Activated T-cell treated with anti-CD3 and anti-CD28 coated beads for 24 hours (primary cell): ENCODE measurements at regions not wholly inside any gene's neighbourhood (a gene's known extent, or its start where the extent isn't known, plus 50 kb on each side); places are given as distances from the start of the nearest gene placed in this dataset.
"Not testable (repeated sequence)": the region's sequence is repeated elsewhere in the genome, so short reads cannot be mapped to it uniquely, and the experiment has no call there.

Experiments
- DNase-seq: peaks from one replicate; pipeline ENCODE4 v3.0.0-alpha.2; 2020; ENCODE audit warnings: low read depth

- not testable (repeated sequence) for DNase-seq
Measured at GRCh38 chr15:20473465-20473864, 68.1 kb downstream of the GOLGA6L6 start.

GRCh38 chr15:20472983-20473382 is 68.6 kb downstream of the GOLGA6L6 start:
- DNase-seq = not testable (repeated sequence)

- DNase-seq = not testable (repeated sequence)
Measured at GRCh38 chr15:20470810-20471209, 70.8 kb downstream of the GOLGA6L6 start.

GRCh38 chr15:20441138-20441537 is 100.5 kb downstream of the GOLGA6L6 start:
- DNase-seq = not testable (repeated sequence)

- not testable (repeated sequence) for DNase-seq
Measured at GRCh38 chr15:20440390-20440789, 101.2 kb downstream of the GOLGA6L6 start.

- not testable (repeated sequence) for DNase-seq
Measured at GRCh38 chr15:20439111-20439510, 102.5 kb downstream of the GOLGA6L6 start.

- not testable (repeated sequence) for DNase-seq
Measured at GRCh38 chr15:20438255-20438654, 103.3 kb downstream of the GOLGA6L6 start.

GRCh38 chr15:20433468-20433867 is 108.1 kb downstream of the GOLGA6L6 start:
- DNase-seq = not testable (repeated sequence)

- not testable (repeated sequence) for DNase-seq
Measured at GRCh38 chr15:20430495-20430894, 111.1 kb downstream of the GOLGA6L6 start.

GRCh38 chr15:20420710-20421109 is 120.9 kb downstream of the GOLGA6L6 start:
- DNase-seq = not testable (repeated sequence)

GRCh38 chr15:20416618-20417017 is 125.0 kb downstream of the GOLGA6L6 start:
- DNase-seq = not testable (repeated sequence)

GRCh38 chr15:20409667-20410198 is 131.9 kb downstream of the GOLGA6L6 start:
- DNase-seq = not testable (repeated sequence)

- no peak for DNase-seq
Measured at GRCh38 chr15:20409247-20409646, 132.4 kb downstream of the GOLGA6L6 start.

GRCh38 chr15:20407553-20407952 is 134.0 kb downstream of the GOLGA6L6 start:
- DNase-seq = no peak

- DNase-seq = not testable (repeated sequence)
Measured at GRCh38 chr15:20404571-20404970, 137.0 kb downstream of the GOLGA6L6 start.

- not testable (repeated sequence) for DNase-seq
Measured at GRCh38 chr15:20402586-20402985, 139.0 kb downstream of the GOLGA6L6 start.

GRCh38 chr15:20401058-20401457 is 140.5 kb downstream of the GOLGA6L6 start:
- not testable (repeated sequence) for DNase-seq

- DNase-seq = not testable (repeated sequence)
Measured at GRCh38 chr15:20398680-20399079, 142.9 kb downstream of the GOLGA6L6 start.

- DNase-seq = not testable (repeated sequence)
Measured at GRCh38 chr15:20388161-20388560, 153.4 kb downstream of the GOLGA6L6 start.

GRCh38 chr15:20386198-20386597 is 155.4 kb downstream of the GOLGA6L6 start:
- no peak for DNase-seq

- not testable (repeated sequence) for DNase-seq
Measured at GRCh38 chr15:20380199-20380598, 161.4 kb downstream of the GOLGA6L6 start.

- no peak for DNase-seq
Measured at GRCh38 chr15:20376872-20377271, 164.7 kb downstream of the GOLGA6L6 start.

- DNase-seq = not testable (repeated sequence)
Measured at GRCh38 chr15:20372416-20372815, 169.2 kb downstream of the GOLGA6L6 start.

- no peak for DNase-seq
Measured at GRCh38 chr15:20369500-20369899, 172.1 kb downstream of the GOLGA6L6 start.
